Ovary (tissue), 3 donors: ENCODE measurements at regions not wholly inside any gene's neighbourhood (a gene's known extent, or its start where the extent isn't known, plus 50 kb on each side); places are given as distances from the start of the nearest gene placed in this dataset.

Experiments
- CTCF ChIP-seq, 3 donors: fragments of 450-650 bp in 2 of 3; fragments of 200-600 bp in 1 of 3; IDR thresholded peaks; one replicate each; pipeline versions ENCODE4 v1.5.1 to v1.8.0; 2016 to 2022; ENCODE audit warnings: antibody characterized with exemption in 3 of 3, mild to moderate bottlenecking in 1 of 3
- EP300 ChIP-seq: sonication (generic); formaldehyde crosslinking; IDR thresholded peaks from one replicate; pipeline ENCODE4 v1.6.1; 2017; ENCODE audit warnings: antibody characterized with exemption
- POLR2A ChIP-seq: fragments of 450-650 bp; IDR thresholded peaks from one replicate; pipeline ENCODE4 v1.6.1; 2017; ENCODE audit warnings: antibody characterized with exemption, mild to moderate bottlenecking, moderate library complexity
- donor health status: DM: no; HTN: no; CAD: no.

- TF ChIP-seq POLR2A (no peak), CTCF (IDR thresholded peaks at IDR 0.05) (no peak), EP300 (no peak)
These were observed 193.8 kb upstream of the ZNF32 start for GRCh38 chr10:43842496-43842895.
